NB4 (cell line): ENCODE measurements at regions not wholly inside any gene's neighbourhood (a gene's known extent, or its start where the extent isn't known, plus 50 kb on each side); places are given as distances from the start of the nearest gene placed in this dataset.
"Not testable (repeated sequence)": the region's sequence is repeated elsewhere in the genome, so short reads cannot be mapped to it uniquely, and the experiment has no call there.

Experiments
- CTCF ChIP-seq: IDR thresholded peaks from one replicate; pipeline ENCODE4 v1.5.1; 2012; ENCODE audit warnings: low read depth, low read length
- POLR2A ChIP-seq: IDR thresholded peaks from 2 replicates; pipeline ENCODE4 v1.6.1; 2011; ENCODE audit warnings: mild to moderate bottlenecking; ENCODE audit not compliant: insufficient read length; ENCODE audit errors: extremely low read depth

- TF ChIP-seq CTCF, POLR2A: not testable (repeated sequence)
Observed at GRCh38 chr5:102635399-102635798, 119.7 kb upstream of the PAM start.
